Left lung (tissue), 4 donors: ENCODE measurements at regions not wholly inside any gene's neighbourhood (a gene's known extent, or its start where the extent isn't known, plus 50 kb on each side); places are given as distances from the start of the nearest gene placed in this dataset.

ENCODE experiments used
- ATAC-seq: fragments of 200-7000 bp; cut with Tn5 transposase; one replicate; pipeline ENCODE4 v1.9.1; 2020; ENCODE audit warnings: moderate library complexity
- DNase-seq, 4 donors: peaks; one replicate each; pipeline ENCODE4 v3.0.0-alpha.2; 2013 to 2020
- H3K27ac ChIP-seq, 2 donors: fragments of 200-600 bp; sonication (generic) in 1 of 2; one replicate each; pipeline versions ENCODE4 v1.5.0 to v1.8.0; 2020 to 2021
- H3K27me3 ChIP-seq, 2 donors: fragments of 200-600 bp; sonication (generic) in 1 of 2; one replicate each; pipeline versions ENCODE4 v1.5.0 to v1.8.0; 2020 to 2021
- H3K36me3 ChIP-seq, 2 donors: fragments of 200-600 bp; sonication (generic) in 1 of 2; one replicate each; pipeline versions ENCODE4 v1.5.0 to v1.8.0; 2020 to 2021
- H3K4me1 ChIP-seq, 2 donors: fragments of 200-600 bp; one replicate each; pipeline ENCODE4 v1.8.0; 2021
- H3K4me3 ChIP-seq, 2 donors: fragments of 200-600 bp; sonication (generic) in 1 of 2; one replicate each; pipeline versions ENCODE4 v1.5.0 to v1.8.0; 2020 to 2021; ENCODE audit warnings: mild to moderate bottlenecking in 1 of 2
- H3K9me3 ChIP-seq, 2 donors: fragments of 200-600 bp; sonication (generic) in 1 of 2; one replicate each; pipeline versions ENCODE4 v1.5.0 to v1.8.0; 2020 to 2021
- intact Hi-C, 2 donors: fragments of 100-400 bp; cut with DNase I; formaldehyde crosslinking; loops; one replicate each; pipeline versions ENCODE4 v1.11.2 to v1.14.2; 2022
- TF ChIP-seq, protein P1 (sequence below), 2 donors: fragments of 200-600 bp; sonication (generic) in 1 of 2; IDR thresholded peaks; one replicate each; pipeline versions ENCODE4 v1.5.0 to v1.8.0; 2021; ENCODE audit warnings: antibody characterized with exemption in 2 of 2
- donor health status: DM: no; HTN: yes; CAD: no.
- donor health status: DM: no; HTN: no; CAD: no.

DNA sequence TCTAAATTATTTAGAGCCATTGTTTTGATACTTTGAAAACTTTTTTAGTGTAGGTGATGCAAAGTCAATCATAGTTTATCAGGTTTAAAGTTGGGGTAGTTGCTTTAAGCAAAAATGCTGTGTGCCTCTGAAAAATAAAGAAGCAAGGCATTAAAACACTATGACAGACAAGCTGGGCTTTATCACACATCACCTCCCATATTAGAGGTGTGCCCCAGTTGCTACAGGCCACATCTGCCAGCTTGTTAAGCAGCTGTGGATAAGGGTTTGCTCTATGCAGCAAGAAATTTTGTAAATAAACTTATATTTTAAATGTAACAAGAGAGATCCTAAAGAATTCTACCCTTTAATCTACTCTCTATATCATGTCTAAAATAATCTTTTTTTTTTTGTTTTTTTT, 255.8 kb downstream of the B3GLCT start:
- Histone ChIP-seq H3K27me3 (no peaks in the 10 kb centered on the region), H3K9me3 (no peaks in the 10 kb centered on the region), H3K4me3 (no peak overlapping the region), H3K4me1 (no peaks in the 10 kb centered on the region), H3K27ac (no peak overlapping the region), H3K36me3 (no peaks in the 10 kb centered on the region)
- TF ChIP-seq, protein P1, sequence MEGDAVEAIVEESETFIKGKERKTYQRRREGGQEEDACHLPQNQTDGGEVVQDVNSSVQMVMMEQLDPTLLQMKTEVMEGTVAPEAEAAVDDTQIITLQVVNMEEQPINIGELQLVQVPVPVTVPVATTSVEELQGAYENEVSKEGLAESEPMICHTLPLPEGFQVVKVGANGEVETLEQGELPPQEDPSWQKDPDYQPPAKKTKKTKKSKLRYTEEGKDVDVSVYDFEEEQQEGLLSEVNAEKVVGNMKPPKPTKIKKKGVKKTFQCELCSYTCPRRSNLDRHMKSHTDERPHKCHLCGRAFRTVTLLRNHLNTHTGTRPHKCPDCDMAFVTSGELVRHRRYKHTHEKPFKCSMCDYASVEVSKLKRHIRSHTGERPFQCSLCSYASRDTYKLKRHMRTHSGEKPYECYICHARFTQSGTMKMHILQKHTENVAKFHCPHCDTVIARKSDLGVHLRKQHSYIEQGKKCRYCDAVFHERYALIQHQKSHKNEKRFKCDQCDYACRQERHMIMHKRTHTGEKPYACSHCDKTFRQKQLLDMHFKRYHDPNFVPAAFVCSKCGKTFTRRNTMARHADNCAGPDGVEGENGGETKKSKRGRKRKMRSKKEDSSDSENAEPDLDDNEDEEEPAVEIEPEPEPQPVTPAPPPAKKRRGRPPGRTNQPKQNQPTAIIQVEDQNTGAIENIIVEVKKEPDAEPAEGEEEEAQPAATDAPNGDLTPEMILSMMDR (IDR thresholded peaks at IDR 0.05), result no peak
- ATAC-seq (no peak), DNase-seq (no peak)
- intact Hi-C loops, result no loop called here

GRCh38 chr13:31456056-31456455, 256.3 kb downstream of the B3GLCT start:
- intact Hi-C loops, result no loop called here
- Histone ChIP-seq H3K9me3 (no peaks in the 10 kb centered on the region), H3K36me3 (no peaks in the 10 kb centered on the region), H3K27me3 (no peaks in the 10 kb centered on the region), H3K4me1 (no peaks in the 10 kb centered on the region), H3K27ac (no peak overlapping the region), H3K4me3 (no peak overlapping the region)
- TF ChIP-seq, protein P1 (IDR thresholded peaks at IDR 0.05), result no peak
- DNase-seq, result no peak
- no peak for ATAC-seq

DNA sequence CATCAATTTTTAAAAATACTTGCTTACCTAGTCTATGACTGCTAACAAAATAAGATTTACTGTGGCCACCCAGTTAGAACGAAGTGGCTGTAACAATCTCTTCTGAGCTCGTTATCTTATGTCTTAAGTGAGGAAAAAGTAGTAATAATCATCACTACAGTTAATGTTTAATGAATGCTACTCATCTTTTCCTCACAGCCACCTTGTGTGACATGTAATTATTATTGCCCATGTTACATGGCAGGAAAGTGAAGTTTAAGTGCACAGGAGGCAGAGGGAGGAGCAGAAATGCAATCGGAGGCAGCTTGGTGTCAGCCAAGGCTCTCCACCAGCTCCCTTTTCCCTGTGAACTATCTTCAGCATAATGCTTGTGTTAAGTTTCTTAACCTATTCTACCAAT, 260.3 kb downstream of the B3GLCT start:
- TF ChIP-seq, protein P1 (IDR thresholded peaks at IDR 0.05), result no peak
- H3K9me3 ChIP-seq, result no peaks in the 10 kb centered on the region
- no peaks in the 10 kb centered on the region for H3K4me1 ChIP-seq
- ATAC-seq, result no peak
- intact Hi-C loops, result no loop called here
- no peaks in the 10 kb centered on the region for H3K36me3 ChIP-seq
- no peak for DNase-seq
- H3K27me3 ChIP-seq, result no peaks in the 10 kb centered on the region
- H3K4me3 ChIP-seq, result no peak overlapping the region
- H3K27ac ChIP-seq, result no peak overlapping the region

- Histone ChIP-seq H3K36me3 (no peaks in the 10 kb centered on the region), H3K4me3 (no peak overlapping the region), H3K9me3 (no peaks in the 10 kb centered on the region), H3K4me1 (no peaks in the 10 kb centered on the region), H3K27me3 (no peaks in the 10 kb centered on the region), H3K27ac (no peak overlapping the region)
- ATAC-seq, result no peak
- no peak for DNase-seq
- intact Hi-C loops, result no loop called here
- TF ChIP-seq, protein P1 (IDR thresholded peaks at IDR 0.05), result no peak
Observed at GRCh38 chr13:31461923-31462322, 262.1 kb downstream of the B3GLCT start.

DNA sequence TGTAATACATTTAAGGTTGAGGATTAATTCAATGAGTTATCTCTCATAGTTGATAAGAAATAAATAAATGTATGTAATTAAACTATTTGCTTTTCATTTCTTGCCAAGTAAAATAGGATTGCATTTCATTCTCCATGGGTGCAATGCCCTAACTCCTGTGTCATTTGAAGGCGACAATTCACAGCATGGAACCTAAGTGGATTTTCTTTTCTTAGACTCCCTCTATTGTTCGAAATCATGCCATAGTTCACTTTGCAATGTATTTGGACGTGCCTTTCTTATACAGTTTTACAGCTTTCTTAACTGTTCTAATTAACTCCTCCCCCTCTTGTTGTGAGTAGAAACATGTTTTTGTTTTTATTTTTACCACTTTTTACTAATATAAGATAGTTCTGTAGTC, 263.0 kb downstream of the B3GLCT start:
- no peaks in the 10 kb centered on the region for H3K36me3 ChIP-seq
- no peaks in the 10 kb centered on the region for H3K27me3 ChIP-seq
- no peaks in the 10 kb centered on the region for H3K9me3 ChIP-seq
- TF ChIP-seq, protein P1 (IDR thresholded peaks at IDR 0.05), result no peak
- H3K4me1 ChIP-seq, result no peaks in the 10 kb centered on the region
- no peak for DNase-seq
- intact Hi-C loops, result no loop called here
- H3K27ac ChIP-seq, result no peak overlapping the region
- no peak overlapping the region for H3K4me3 ChIP-seq
- no peak for ATAC-seq
